ENCODE measurements at regions not wholly inside any gene's neighbourhood (a gene's known extent, or its start where the extent isn't known, plus 50 kb on each side); places are given as distances from the start of the nearest gene placed in this dataset.
"Not testable (repeated sequence)": the region's sequence is repeated elsewhere in the genome, so short reads cannot be mapped to it uniquely, and the experiment has no call there.

DNA sequence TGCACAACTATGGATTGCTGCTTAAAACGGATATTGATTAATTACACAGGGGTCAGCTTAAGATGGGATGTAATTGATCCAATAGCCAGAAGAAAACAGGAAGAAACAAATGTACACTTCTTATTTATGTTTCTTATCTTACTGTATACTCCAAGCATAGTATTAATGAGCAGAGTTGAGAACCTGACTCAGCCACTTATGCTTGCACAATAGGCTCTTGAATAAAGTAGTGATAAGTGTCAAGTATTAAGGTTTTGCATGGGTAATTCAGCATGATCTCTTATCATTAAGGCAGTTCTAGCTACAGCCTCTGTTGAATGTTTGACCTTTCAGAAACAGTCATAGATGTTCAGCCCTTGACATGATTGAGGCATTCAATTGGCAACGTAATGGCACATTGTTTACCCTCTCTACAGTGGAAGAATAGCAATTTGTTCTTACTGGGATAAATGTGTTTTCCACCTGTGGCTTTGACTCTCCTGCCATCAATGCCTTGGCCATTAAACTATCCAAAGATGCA lies 136.5 kb downstream of the OR4F15 start:
- H3K4me1 Mint-ChIP-seq (ENCODE audit: insufficient read depth, unreplicated experiment); CTCF ChIA-PET; DNase-seq (ENCODE audit: unreplicated experiment); H3K4me3 Mint-ChIP-seq (ENCODE audit: unreplicated experiment); H3K36me3 Mint-ChIP-seq (ENCODE audit: insufficient read depth, unreplicated experiment); intact Hi-C loops (cut with micrococcal nuclease); BruUV-seq (replicated peaks); H3K9me3 Mint-ChIP-seq (ENCODE audit: unreplicated experiment); H3K27ac Mint-ChIP-seq (ENCODE audit: low read depth, unreplicated experiment); POLR2A ChIA-PET: not testable (repeated sequence)
- peaks cover 11% of the 10 kb centered on the region for H3K27me3 Mint-ChIP-seq (ENCODE audit: insufficient read depth, unreplicated experiment)

DNA sequence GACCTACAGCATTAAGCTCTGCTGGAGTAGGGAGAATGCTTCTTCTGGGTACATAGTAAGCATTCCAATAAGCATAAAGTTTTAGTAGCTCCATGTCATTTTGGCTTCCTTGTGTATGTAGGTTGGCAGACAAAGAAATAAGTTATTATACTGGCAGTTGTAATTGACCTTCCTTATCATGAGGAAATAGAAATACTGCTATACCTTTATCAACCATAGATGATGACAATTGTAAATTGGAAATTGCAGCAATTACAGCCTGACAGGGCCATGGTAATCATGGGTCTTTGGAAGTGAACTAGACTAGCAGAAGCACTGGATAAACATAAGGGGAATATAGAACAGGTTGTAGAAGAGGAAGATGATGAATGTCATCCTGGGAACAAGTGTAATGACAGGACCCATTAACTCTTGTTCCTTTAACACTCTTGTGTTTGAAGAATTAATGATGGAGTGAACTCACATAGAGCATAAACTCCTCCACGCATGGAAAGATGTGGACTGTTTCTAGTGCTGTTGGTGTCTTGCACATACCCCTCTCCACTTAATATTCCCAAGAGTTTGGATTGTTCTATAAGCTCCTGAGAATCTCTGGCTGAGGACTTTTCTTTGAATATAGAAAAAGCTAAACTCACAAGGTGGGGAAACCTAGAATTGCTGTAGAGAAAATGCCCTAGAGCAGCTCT lies 137.5 kb downstream of the OR4F15 start:
- POLR2A ChIA-PET; intact Hi-C loops (cut with micrococcal nuclease); H3K4me1 Mint-ChIP-seq (ENCODE audit: insufficient read depth, unreplicated experiment); CTCF ChIA-PET; H3K9me3 Mint-ChIP-seq (ENCODE audit: unreplicated experiment); H3K4me3 Mint-ChIP-seq (ENCODE audit: unreplicated experiment); BruUV-seq (replicated peaks); H3K36me3 Mint-ChIP-seq (ENCODE audit: insufficient read depth, unreplicated experiment); H3K27ac Mint-ChIP-seq (ENCODE audit: low read depth, unreplicated experiment); DNase-seq (ENCODE audit: unreplicated experiment): not testable (repeated sequence)
- peaks cover 11% of the 10 kb centered on the region for H3K27me3 Mint-ChIP-seq (ENCODE audit: insufficient read depth, unreplicated experiment)

DNA sequence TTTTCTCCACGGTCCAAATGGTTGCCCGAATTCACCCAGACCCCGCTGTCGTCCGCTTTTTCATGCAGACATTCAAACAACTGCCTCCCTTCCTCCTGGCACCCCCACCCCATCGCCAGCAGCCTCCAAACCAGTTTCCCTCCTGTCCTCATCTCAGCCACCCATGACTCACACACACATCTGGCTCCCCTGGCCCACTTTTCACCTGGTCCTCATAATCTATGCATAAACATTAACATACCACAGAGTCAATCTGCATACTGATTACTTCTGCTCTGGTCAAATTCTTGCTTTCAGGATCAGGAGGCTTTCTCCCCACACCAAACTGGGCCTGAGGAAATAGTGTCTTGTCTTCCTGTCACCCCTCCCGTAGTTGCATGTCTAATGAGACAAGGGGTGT lies 142.0 kb downstream of the OR4F15 start:
- CTCF ChIA-PET; H3K4me1 Mint-ChIP-seq (ENCODE audit: insufficient read depth, unreplicated experiment); POLR2A ChIA-PET; H3K9me3 Mint-ChIP-seq (ENCODE audit: unreplicated experiment); H3K27ac Mint-ChIP-seq (ENCODE audit: low read depth, unreplicated experiment); intact Hi-C loops (cut with micrococcal nuclease); DNase-seq (ENCODE audit: unreplicated experiment); H3K4me3 Mint-ChIP-seq (ENCODE audit: unreplicated experiment); H3K36me3 Mint-ChIP-seq (ENCODE audit: insufficient read depth, unreplicated experiment): not testable (repeated sequence)
- BruUV-seq (replicated peaks) = TSS peak; percentile 66
- peaks cover 11% of the 10 kb centered on the region for H3K27me3 Mint-ChIP-seq (ENCODE audit: insufficient read depth, unreplicated experiment)

DNA sequence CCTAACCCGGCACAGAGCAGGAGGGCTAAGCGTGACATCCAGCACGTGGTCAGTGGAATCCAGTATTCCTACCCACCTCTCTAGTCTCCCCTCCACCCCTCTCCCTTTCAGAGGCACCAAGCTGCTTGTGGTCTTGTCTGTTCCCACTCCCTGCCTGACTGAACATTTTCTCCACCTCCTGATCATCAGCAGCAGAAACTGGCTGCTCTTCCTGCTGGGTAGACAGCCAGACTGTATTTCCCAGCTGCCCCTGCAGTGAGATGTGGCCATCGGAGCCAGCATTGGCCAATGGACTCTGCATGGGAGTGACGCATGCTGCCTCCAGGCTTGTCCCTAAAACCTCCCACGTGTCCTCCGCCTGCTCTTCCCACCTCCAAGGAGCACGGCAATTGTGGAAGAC lies 143.8 kb downstream of the OR4F15 start:
- POLR2A ChIA-PET = not testable (repeated sequence)

DNA sequence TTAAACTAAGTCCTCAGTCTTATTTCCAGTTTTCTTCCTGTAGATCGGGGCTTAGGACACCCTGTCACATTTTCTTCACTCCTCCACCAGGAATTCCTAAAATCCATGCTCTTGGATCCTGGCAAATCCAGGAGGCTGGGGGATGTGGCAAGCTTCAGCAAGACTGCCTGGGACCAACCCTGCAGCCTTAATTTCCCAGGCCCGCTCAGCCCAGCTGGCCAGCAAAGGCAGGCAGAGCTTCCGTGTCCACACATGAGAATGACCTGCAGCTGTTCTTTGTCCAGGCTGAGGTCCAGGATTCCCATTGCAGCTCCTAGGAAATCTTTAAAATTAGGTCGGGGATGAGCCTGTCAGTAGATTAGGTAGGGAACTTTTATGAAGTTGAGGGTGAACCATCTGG lies 146.7 kb downstream of the OR4F15 start:
- H3K4me3 Mint-ChIP-seq (ENCODE audit: unreplicated experiment); POLR2A ChIA-PET; H3K4me1 Mint-ChIP-seq (ENCODE audit: insufficient read depth, unreplicated experiment); H3K27ac Mint-ChIP-seq (ENCODE audit: low read depth, unreplicated experiment); intact Hi-C loops (cut with micrococcal nuclease); H3K27me3 Mint-ChIP-seq (ENCODE audit: insufficient read depth, unreplicated experiment); BruUV-seq (replicated peaks); CTCF ChIA-PET; H3K9me3 Mint-ChIP-seq (ENCODE audit: unreplicated experiment); DNase-seq (ENCODE audit: unreplicated experiment); H3K36me3 Mint-ChIP-seq (ENCODE audit: insufficient read depth, unreplicated experiment): not testable (repeated sequence)

More for the DNA sequence above, 143.8 kb downstream of the OR4F15 start:
- H3K36me3 Mint-ChIP-seq (ENCODE audit: insufficient read depth, unreplicated experiment); H3K27ac Mint-ChIP-seq (ENCODE audit: low read depth, unreplicated experiment); BruUV-seq (replicated peaks); H3K27me3 Mint-ChIP-seq (ENCODE audit: insufficient read depth, unreplicated experiment); H3K4me3 Mint-ChIP-seq (ENCODE audit: unreplicated experiment); CTCF ChIA-PET; H3K4me1 Mint-ChIP-seq (ENCODE audit: insufficient read depth, unreplicated experiment); intact Hi-C loops (cut with micrococcal nuclease); H3K9me3 Mint-ChIP-seq (ENCODE audit: unreplicated experiment): not testable (repeated sequence)
- DNase-seq (ENCODE audit: unreplicated experiment) = peak; percentile 17

DNA sequence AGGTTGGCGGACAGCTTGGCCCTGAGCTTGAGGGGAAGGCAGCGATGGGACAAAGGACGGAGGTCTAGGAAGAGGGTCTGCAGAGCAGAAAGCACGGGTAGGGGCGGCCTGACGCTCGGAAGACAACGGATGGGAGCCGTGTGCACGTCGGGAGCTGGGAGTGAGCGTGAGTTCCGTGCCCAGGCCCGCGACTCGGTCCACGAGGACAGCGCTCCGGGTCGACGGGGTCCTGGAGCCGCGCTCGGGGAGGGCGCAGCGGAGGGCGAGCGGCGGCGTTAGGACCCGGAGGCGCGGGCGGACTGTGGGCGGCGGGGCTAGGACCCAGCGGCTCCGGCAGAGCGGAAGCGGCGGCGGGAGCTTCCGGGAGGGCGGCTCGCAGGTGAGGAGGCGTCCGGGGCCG lies 149.3 kb downstream of the OR4F15 start:
- CTCF ChIA-PET, POLR2A ChIA-PET: not testable (repeated sequence)

DNA sequence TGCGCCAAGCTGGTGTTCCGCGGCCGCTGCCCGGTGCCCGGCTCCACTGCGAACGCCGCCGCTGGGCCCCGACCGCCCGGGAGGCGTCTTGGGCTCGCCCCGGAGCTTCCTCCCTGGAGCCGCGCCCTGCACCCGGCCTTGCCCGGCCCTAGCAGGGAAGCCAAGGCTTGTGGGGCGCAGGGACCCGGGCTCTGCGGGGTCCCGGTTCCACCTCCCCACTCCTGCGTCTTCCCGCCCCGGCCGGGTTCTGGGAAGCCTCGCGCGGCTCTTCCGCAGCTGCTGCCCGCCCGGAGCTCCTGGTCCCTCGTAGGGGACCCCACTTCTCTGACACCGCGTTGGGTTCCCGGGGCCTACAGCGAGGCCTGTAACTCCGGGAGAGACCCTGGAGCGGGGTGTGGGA lies 149.8 kb downstream of the OR4F15 start:
- H3K36me3 Mint-ChIP-seq (ENCODE audit: insufficient read depth, unreplicated experiment); H3K9me3 Mint-ChIP-seq (ENCODE audit: unreplicated experiment); intact Hi-C loops (cut with micrococcal nuclease); DNase-seq (ENCODE audit: unreplicated experiment); H3K27me3 Mint-ChIP-seq (ENCODE audit: insufficient read depth, unreplicated experiment); H3K4me1 Mint-ChIP-seq (ENCODE audit: insufficient read depth, unreplicated experiment); BruUV-seq (replicated peaks); POLR2A ChIA-PET; CTCF ChIA-PET; H3K27ac Mint-ChIP-seq (ENCODE audit: low read depth, unreplicated experiment): not testable (repeated sequence)
- peak overlapping the region; percentile 28 for H3K4me3 Mint-ChIP-seq (ENCODE audit: unreplicated experiment)

More for the DNA sequence above, 149.3 kb downstream of the OR4F15 start:
- BruUV-seq (replicated peaks); H3K27me3 Mint-ChIP-seq (ENCODE audit: insufficient read depth, unreplicated experiment); H3K9me3 Mint-ChIP-seq (ENCODE audit: unreplicated experiment); H3K27ac Mint-ChIP-seq (ENCODE audit: low read depth, unreplicated experiment); DNase-seq (ENCODE audit: unreplicated experiment); intact Hi-C loops (cut with micrococcal nuclease); H3K36me3 Mint-ChIP-seq (ENCODE audit: insufficient read depth, unreplicated experiment); H3K4me1 Mint-ChIP-seq (ENCODE audit: insufficient read depth, unreplicated experiment): not testable (repeated sequence)
- H3K4me3 Mint-ChIP-seq (ENCODE audit: unreplicated experiment) = peak overlapping the region; percentile 69

DNA sequence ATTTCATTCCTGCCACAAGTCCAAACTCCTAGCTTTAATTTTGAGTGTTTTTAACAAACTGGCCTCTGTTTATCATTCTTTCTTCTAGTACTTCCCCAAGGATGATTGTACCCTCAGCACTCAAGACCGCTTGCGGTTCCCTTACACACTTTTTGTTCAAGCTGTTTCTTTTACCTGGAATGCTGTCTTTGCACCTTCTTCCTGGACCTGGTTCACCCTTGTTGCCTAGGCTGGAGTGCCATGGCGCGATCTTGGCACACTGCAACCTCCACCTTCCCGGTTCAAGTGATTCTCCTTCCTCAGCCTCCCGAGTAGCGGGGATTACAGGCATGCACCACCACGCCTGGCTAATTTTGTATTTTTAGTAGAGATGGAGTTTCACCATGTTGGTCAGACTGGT lies 151.7 kb downstream of the OR4F15 start:
- CTCF ChIA-PET; H3K36me3 Mint-ChIP-seq (ENCODE audit: insufficient read depth, unreplicated experiment); intact Hi-C loops (cut with micrococcal nuclease); H3K4me3 Mint-ChIP-seq (ENCODE audit: unreplicated experiment); POLR2A ChIA-PET; H3K9me3 Mint-ChIP-seq (ENCODE audit: unreplicated experiment); BruUV-seq (replicated peaks); H3K27me3 Mint-ChIP-seq (ENCODE audit: insufficient read depth, unreplicated experiment); H3K27ac Mint-ChIP-seq (ENCODE audit: low read depth, unreplicated experiment); H3K4me1 Mint-ChIP-seq (ENCODE audit: insufficient read depth, unreplicated experiment); DNase-seq (ENCODE audit: unreplicated experiment): not testable (repeated sequence)

DNA sequence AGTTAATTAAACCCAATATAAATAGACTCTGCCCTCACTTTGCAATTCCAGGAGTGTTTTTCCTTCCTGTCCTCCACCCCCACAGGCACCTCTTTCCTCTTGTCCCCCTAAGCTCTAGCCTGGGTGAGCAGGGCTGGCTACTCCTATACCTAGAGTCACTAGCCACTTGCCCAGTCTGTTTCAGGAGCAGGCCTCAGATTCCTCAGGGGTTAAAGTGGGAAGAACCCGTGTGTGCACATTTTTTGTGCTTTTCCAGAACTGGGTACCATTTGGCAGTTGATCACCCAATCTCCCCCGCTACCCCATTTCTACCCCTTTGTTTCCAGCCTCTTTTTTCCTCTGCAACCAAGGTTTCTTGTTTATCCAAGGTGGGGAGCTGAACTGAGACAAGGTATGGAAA lies 153.4 kb downstream of the OR4F15 start:
- BruUV-seq (replicated peaks); POLR2A ChIA-PET; H3K4me1 Mint-ChIP-seq (ENCODE audit: insufficient read depth, unreplicated experiment); H3K9me3 Mint-ChIP-seq (ENCODE audit: unreplicated experiment); H3K36me3 Mint-ChIP-seq (ENCODE audit: insufficient read depth, unreplicated experiment); DNase-seq (ENCODE audit: unreplicated experiment); H3K27ac Mint-ChIP-seq (ENCODE audit: low read depth, unreplicated experiment); H3K27me3 Mint-ChIP-seq (ENCODE audit: insufficient read depth, unreplicated experiment); intact Hi-C loops (cut with micrococcal nuclease); H3K4me3 Mint-ChIP-seq (ENCODE audit: unreplicated experiment); CTCF ChIA-PET: not testable (repeated sequence)

DNA sequence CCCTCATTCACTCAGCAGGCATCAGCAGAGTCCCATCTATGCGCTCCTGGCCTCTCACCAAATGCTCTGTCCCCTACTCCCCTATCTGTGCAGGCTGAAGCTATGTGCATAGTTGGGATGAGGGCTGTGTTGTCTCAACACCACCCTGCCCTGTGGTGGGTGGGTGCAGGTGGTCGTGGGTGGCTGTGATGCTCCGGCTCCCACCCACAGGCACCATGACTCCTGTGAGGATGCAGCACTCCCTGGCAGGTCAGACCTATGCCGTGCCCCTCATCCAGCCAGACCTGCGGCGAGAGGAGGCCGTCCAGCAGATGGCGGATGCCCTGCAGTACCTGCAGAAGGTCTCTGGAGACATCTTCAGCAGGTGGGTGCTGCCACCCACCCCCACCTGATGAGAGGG lies 153.9 kb downstream of the OR4F15 start:
- POLR2A ChIA-PET; BruUV-seq (replicated peaks); H3K9me3 Mint-ChIP-seq (ENCODE audit: unreplicated experiment); H3K36me3 Mint-ChIP-seq (ENCODE audit: insufficient read depth, unreplicated experiment); CTCF ChIA-PET; H3K27me3 Mint-ChIP-seq (ENCODE audit: insufficient read depth, unreplicated experiment); H3K4me1 Mint-ChIP-seq (ENCODE audit: insufficient read depth, unreplicated experiment); DNase-seq (ENCODE audit: unreplicated experiment); H3K4me3 Mint-ChIP-seq (ENCODE audit: unreplicated experiment); intact Hi-C loops (cut with micrococcal nuclease); H3K27ac Mint-ChIP-seq (ENCODE audit: low read depth, unreplicated experiment): not testable (repeated sequence)
